ENCODE measurements at regions not wholly inside any gene's neighbourhood (a gene's known extent, or its start where the extent isn't known, plus 50 kb on each side); places are given as distances from the start of the nearest gene placed in this dataset.

- ATAC-seq: no peak
- H3K27me3 Mint-ChIP-seq: no peaks in the 10 kb centered on the region
- no peaks in the 10 kb centered on the region for H3K4me1 Mint-ChIP-seq
- DNase-seq: no peak
- CTCF ChIA-PET: no interaction called here
- H3K4me3 Mint-ChIP-seq: no peak overlapping the region
- no peak overlapping the region for H3K27ac Mint-ChIP-seq
- peaks cover 7% of the 10 kb centered on the region for H3K9me3 Mint-ChIP-seq (ENCODE audit: low read depth)
- no peaks in the 10 kb centered on the region for H3K36me3 Mint-ChIP-seq
These were observed 1156.9 kb upstream of the MAP3K7 start for GRCh38 chr6:91743756-91744155.

- Mint-ChIP-seq H3K36me3 (no peaks in the 10 kb centered on the region), H3K9me3 (ENCODE audit: low read depth) (peaks cover 3% of the 10 kb centered on the region), H3K27me3 (no peaks in the 10 kb centered on the region), H3K4me1 (no peaks in the 10 kb centered on the region), H3K4me3 (no peak overlapping the region), H3K27ac (no peak overlapping the region)
- DNase-seq (no peak), ATAC-seq (no peak)
- CTCF ChIA-PET: no interaction called here
These were observed 1145.1 kb upstream of the MAP3K7 start for GRCh38 chr6:91731939-91732338.

- H3K27ac Mint-ChIP-seq: no peak overlapping the region
- H3K4me1 Mint-ChIP-seq: no peaks in the 10 kb centered on the region
- H3K9me3 Mint-ChIP-seq (ENCODE audit: low read depth): no peaks in the 10 kb centered on the region
- CTCF ChIA-PET: no interaction called here
- ATAC-seq: no peak
- DNase-seq: no peak
- H3K27me3 Mint-ChIP-seq: no peaks in the 10 kb centered on the region
- H3K36me3 Mint-ChIP-seq: no peaks in the 10 kb centered on the region
- no peak overlapping the region for H3K4me3 Mint-ChIP-seq
These were observed 1143.8 kb upstream of the MAP3K7 start for GRCh38 chr6:91730710-91731109.

- Mint-ChIP-seq H3K4me3 (no peak overlapping the region), H3K36me3 (no peaks in the 10 kb centered on the region), H3K27ac (no peak overlapping the region), H3K4me1 (no peaks in the 10 kb centered on the region), H3K9me3 (ENCODE audit: low read depth) (peaks cover 6% of the 10 kb centered on the region), H3K27me3 (no peaks in the 10 kb centered on the region)
- CTCF ChIA-PET: no interaction called here
- no peak for ATAC-seq
- no peak for DNase-seq
These were observed 1133.5 kb upstream of the MAP3K7 start for GRCh38 chr6:91720324-91720723.

- Mint-ChIP-seq H3K4me3 (no peak overlapping the region), H3K36me3 (no peaks in the 10 kb centered on the region), H3K9me3 (ENCODE audit: low read depth) (peaks cover 4% of the 10 kb centered on the region), H3K4me1 (no peaks in the 10 kb centered on the region), H3K27ac (no peak overlapping the region), H3K27me3 (no peaks in the 10 kb centered on the region)
- DNase-seq: no peak
- no peak for ATAC-seq
- CTCF ChIA-PET: no interaction called here
These were observed 1132.5 kb upstream of the MAP3K7 start for GRCh38 chr6:91719414-91719813.

- Mint-ChIP-seq H3K4me1 (no peaks in the 10 kb centered on the region), H3K4me3 (no peak overlapping the region), H3K36me3 (no peaks in the 10 kb centered on the region), H3K9me3 (ENCODE audit: low read depth) (peaks cover 4% of the 10 kb centered on the region), H3K27ac (no peak overlapping the region), H3K27me3 (no peaks in the 10 kb centered on the region)
- ATAC-seq (no peak), DNase-seq (no peak)
- CTCF ChIA-PET: no interaction called here
These were observed 1131.3 kb upstream of the MAP3K7 start for GRCh38 chr6:91718198-91718597.

- CTCF ChIA-PET: interaction anchor here (0.7 kb wide), 1 partner anchor 47 kb away, joined by 3 read pairs; no protein-coding TSS in a partner anchor
- no peaks in the 10 kb centered on the region for H3K36me3 Mint-ChIP-seq
- H3K27me3 Mint-ChIP-seq: no peaks in the 10 kb centered on the region
- DNase-seq: no peak
- H3K4me1 Mint-ChIP-seq: no peaks in the 10 kb centered on the region
- no peak overlapping the region for H3K4me3 Mint-ChIP-seq
- H3K27ac Mint-ChIP-seq: no peak overlapping the region
- no peak for ATAC-seq
- H3K9me3 Mint-ChIP-seq (ENCODE audit: low read depth): peaks cover 4% of the 10 kb centered on the region
These were observed 1130.2 kb upstream of the MAP3K7 start for GRCh38 chr6:91717094-91717493.

- CTCF ChIA-PET: no interaction called here
- no peaks in the 10 kb centered on the region for H3K4me1 Mint-ChIP-seq
- H3K4me3 Mint-ChIP-seq: no peak overlapping the region
- no peaks in the 10 kb centered on the region for H3K27me3 Mint-ChIP-seq
- H3K27ac Mint-ChIP-seq: no peak overlapping the region
- ATAC-seq: no peak
- H3K9me3 Mint-ChIP-seq (ENCODE audit: low read depth): peaks cover 4% of the 10 kb centered on the region
- H3K36me3 Mint-ChIP-seq: no peaks in the 10 kb centered on the region
- no peak for DNase-seq
These were observed 1129.5 kb upstream of the MAP3K7 start for GRCh38 chr6:91716361-91716760.

GRCh38 chr6:91715171-91715805 is 1128.4 kb upstream of the MAP3K7 start:
- CTCF ChIA-PET: no interaction called here

GRCh38 chr6:91713911-91714310 is 1127.0 kb upstream of the MAP3K7 start:
- H3K27me3 Mint-ChIP-seq: no peaks in the 10 kb centered on the region
- no peak overlapping the region for H3K27ac Mint-ChIP-seq
- H3K4me1 Mint-ChIP-seq: no peaks in the 10 kb centered on the region
- ATAC-seq: no peak
- H3K36me3 Mint-ChIP-seq: no peaks in the 10 kb centered on the region
- no peak overlapping the region for H3K4me3 Mint-ChIP-seq
- no peak for DNase-seq
- peaks cover 4% of the 10 kb centered on the region for H3K9me3 Mint-ChIP-seq (ENCODE audit: low read depth)
- CTCF ChIA-PET: no interaction called here

More at GRCh38 chr6:91715171-91715805, 1128.4 kb upstream of the MAP3K7 start:
- no peaks in the 10 kb centered on the region for H3K27me3 Mint-ChIP-seq
- no peak overlapping the region for H3K4me3 Mint-ChIP-seq
- H3K36me3 Mint-ChIP-seq: no peaks in the 10 kb centered on the region
- H3K27ac Mint-ChIP-seq: no peak overlapping the region
- DNase-seq (no peak), ATAC-seq (no peak)
- peaks cover 4% of the 10 kb centered on the region for H3K9me3 Mint-ChIP-seq (ENCODE audit: low read depth)
- no peaks in the 10 kb centered on the region for H3K4me1 Mint-ChIP-seq

GRCh38 chr6:91711518-91711917 is 1124.6 kb upstream of the MAP3K7 start:
- Mint-ChIP-seq H3K36me3 (no peaks in the 10 kb centered on the region), H3K9me3 (ENCODE audit: low read depth) (peaks cover 4% of the 10 kb centered on the region)
- ATAC-seq: no peak

GRCh38 chr6:91710342-91710741 is 1123.5 kb upstream of the MAP3K7 start:
- CTCF ChIA-PET: no interaction called here
- no peak for ATAC-seq
- H3K9me3 Mint-ChIP-seq (ENCODE audit: low read depth): no peaks in the 10 kb centered on the region
- no peaks in the 10 kb centered on the region for H3K36me3 Mint-ChIP-seq
- DNase-seq: no peak
- H3K27ac Mint-ChIP-seq: no peak overlapping the region
- no peak overlapping the region for H3K4me3 Mint-ChIP-seq
- no peaks in the 10 kb centered on the region for H3K4me1 Mint-ChIP-seq
- no peaks in the 10 kb centered on the region for H3K27me3 Mint-ChIP-seq

More at GRCh38 chr6:91711518-91711917, 1124.6 kb upstream of the MAP3K7 start:
- no peaks in the 10 kb centered on the region for H3K4me1 Mint-ChIP-seq
- CTCF ChIA-PET: no interaction called here
- no peak overlapping the region for H3K4me3 Mint-ChIP-seq
- no peaks in the 10 kb centered on the region for H3K27me3 Mint-ChIP-seq
- no peak for DNase-seq
- H3K27ac Mint-ChIP-seq: no peak overlapping the region

- DNase-seq (no peak), ATAC-seq (no peak)
- Mint-ChIP-seq H3K36me3 (no peaks in the 10 kb centered on the region), H3K27me3 (no peaks in the 10 kb centered on the region), H3K9me3 (ENCODE audit: low read depth) (peaks cover 2% of the 10 kb centered on the region), H3K4me1 (no peaks in the 10 kb centered on the region), H3K4me3 (no peak overlapping the region), H3K27ac (no peak overlapping the region)
- CTCF ChIA-PET: no interaction called here
These were observed 1121.7 kb upstream of the MAP3K7 start for GRCh38 chr6:91708534-91708933.

- no peak for DNase-seq
- H3K27me3 Mint-ChIP-seq: no peaks in the 10 kb centered on the region
- H3K9me3 Mint-ChIP-seq (ENCODE audit: low read depth): peaks cover 4% of the 10 kb centered on the region
- no peaks in the 10 kb centered on the region for H3K36me3 Mint-ChIP-seq
- H3K27ac Mint-ChIP-seq: no peak overlapping the region
- no peaks in the 10 kb centered on the region for H3K4me1 Mint-ChIP-seq
- ATAC-seq: no peak
- CTCF ChIA-PET: no interaction called here
- H3K4me3 Mint-ChIP-seq: no peak overlapping the region
These were observed 1118.8 kb upstream of the MAP3K7 start for GRCh38 chr6:91705646-91706045.

- H3K27me3 Mint-ChIP-seq: no peaks in the 10 kb centered on the region
- H3K36me3 Mint-ChIP-seq: no peaks in the 10 kb centered on the region
- ATAC-seq: no peak
- no peak for DNase-seq
- H3K27ac Mint-ChIP-seq: no peak overlapping the region
- H3K9me3 Mint-ChIP-seq (ENCODE audit: low read depth): peaks cover 4% of the 10 kb centered on the region
- CTCF ChIA-PET: no interaction called here
- no peaks in the 10 kb centered on the region for H3K4me1 Mint-ChIP-seq
- no peak overlapping the region for H3K4me3 Mint-ChIP-seq
These were observed 1117.7 kb upstream of the MAP3K7 start for GRCh38 chr6:91704531-91704930.
